ENCODE measurements at regions not wholly inside any gene's neighbourhood (a gene's known extent, or its start where the extent isn't known, plus 50 kb on each side); places are given as distances from the start of the nearest gene placed in this dataset.
"Not testable (repeated sequence)": the region's sequence is repeated elsewhere in the genome, so short reads cannot be mapped to it uniquely, and the experiment has no call there.

- in situ Hi-C loops (cut with HindIII; ENCODE audit: low pct_unique_long_range_greater_than_20kb, low sequenced_read_pairs); DNase-seq (ENCODE audit: low read depth, low spot score): not testable (repeated sequence)
Observed at GRCh38 chr21:14011149-14011548, 199.6 kb downstream of the LIPI start.

- in situ Hi-C loops (cut with HindIII; ENCODE audit: low pct_unique_long_range_greater_than_20kb, low sequenced_read_pairs): no loop called here
- no peak for DNase-seq (ENCODE audit: low read depth, low spot score)
Observed at GRCh38 chr21:14010729-14011128, 200.0 kb downstream of the LIPI start.

GRCh38 chr21:14009990-14010389 is 200.8 kb downstream of the LIPI start:
- in situ Hi-C loops (cut with HindIII; ENCODE audit: low pct_unique_long_range_greater_than_20kb, low sequenced_read_pairs): not testable (repeated sequence)

GRCh38 chr21:14009238-14009981 is 201.3 kb downstream of the LIPI start:
- in situ Hi-C loops (cut with HindIII; ENCODE audit: low pct_unique_long_range_greater_than_20kb, low sequenced_read_pairs); DNase-seq (ENCODE audit: low read depth, low spot score): not testable (repeated sequence)

More at GRCh38 chr21:14009990-14010389, 200.8 kb downstream of the LIPI start:
- DNase-seq (ENCODE audit: low read depth, low spot score): not testable (repeated sequence)

- DNase-seq (ENCODE audit: low read depth, low spot score); in situ Hi-C loops (cut with HindIII; ENCODE audit: low pct_unique_long_range_greater_than_20kb, low sequenced_read_pairs): not testable (repeated sequence)
Observed at GRCh38 chr21:14008436-14008835, 202.3 kb downstream of the LIPI start.

DNA sequence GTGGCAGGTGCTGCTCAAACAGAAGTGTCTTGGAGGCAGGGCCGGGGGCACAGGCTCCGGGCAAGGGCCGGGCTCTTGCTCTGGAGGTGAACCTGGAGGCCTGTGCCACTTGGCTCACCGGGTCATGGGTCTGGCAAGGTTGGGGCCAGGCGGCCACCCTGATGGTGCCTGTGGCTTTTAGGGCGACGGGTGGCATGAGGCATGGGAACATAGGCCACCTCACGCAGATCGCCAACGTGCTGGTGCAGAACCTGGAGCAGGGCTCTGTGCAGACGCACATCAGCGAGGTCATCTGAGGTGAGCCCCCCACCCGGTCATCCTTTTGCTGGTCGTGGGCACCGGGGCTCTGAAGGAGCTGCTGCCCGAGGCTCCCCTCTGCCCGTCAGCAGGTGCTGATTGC is 202.7 kb downstream of the LIPI start:
- not testable (repeated sequence) for DNase-seq (ENCODE audit: low read depth, low spot score)

GRCh38 chr21:14006144-14006543 is 204.6 kb downstream of the LIPI start:
- in situ Hi-C loops (cut with HindIII; ENCODE audit: low pct_unique_long_range_greater_than_20kb, low sequenced_read_pairs); DNase-seq (ENCODE audit: low read depth, low spot score): not testable (repeated sequence)

More for the DNA sequence above, 202.7 kb downstream of the LIPI start:
- in situ Hi-C loops (cut with HindIII; ENCODE audit: low pct_unique_long_range_greater_than_20kb, low sequenced_read_pairs): not testable (repeated sequence)

- in situ Hi-C loops (cut with HindIII; ENCODE audit: low pct_unique_long_range_greater_than_20kb, low sequenced_read_pairs); DNase-seq (ENCODE audit: low read depth, low spot score): not testable (repeated sequence)
Observed at GRCh38 chr21:13986996-13987958, 223.5 kb downstream of the LIPI start.

GRCh38 chr21:13985865-13986863 is 224.6 kb downstream of the LIPI start:
- in situ Hi-C loops (cut with HindIII; ENCODE audit: low pct_unique_long_range_greater_than_20kb, low sequenced_read_pairs); DNase-seq (ENCODE audit: low read depth, low spot score): not testable (repeated sequence)

- DNase-seq (ENCODE audit: low read depth, low spot score); in situ Hi-C loops (cut with HindIII; ENCODE audit: low pct_unique_long_range_greater_than_20kb, low sequenced_read_pairs): not testable (repeated sequence)
Observed at GRCh38 chr21:13985137-13985864, 225.5 kb downstream of the LIPI start.

GRCh38 chr21:13984728-13985127 is 226.0 kb downstream of the LIPI start:
- in situ Hi-C loops (cut with HindIII; ENCODE audit: low pct_unique_long_range_greater_than_20kb, low sequenced_read_pairs); DNase-seq (ENCODE audit: low read depth, low spot score): not testable (repeated sequence)

- in situ Hi-C loops (cut with HindIII; ENCODE audit: low pct_unique_long_range_greater_than_20kb, low sequenced_read_pairs); DNase-seq (ENCODE audit: low read depth, low spot score): not testable (repeated sequence)
Observed at GRCh38 chr21:13981176-13982087, 229.3 kb downstream of the LIPI start.

- in situ Hi-C loops (cut with HindIII; ENCODE audit: low pct_unique_long_range_greater_than_20kb, low sequenced_read_pairs): not testable (repeated sequence)
- DNase-seq (ENCODE audit: low read depth, low spot score): peak; percentile 55
Observed at GRCh38 chr21:13980115-13980662, 230.6 kb downstream of the LIPI start.

DNA sequence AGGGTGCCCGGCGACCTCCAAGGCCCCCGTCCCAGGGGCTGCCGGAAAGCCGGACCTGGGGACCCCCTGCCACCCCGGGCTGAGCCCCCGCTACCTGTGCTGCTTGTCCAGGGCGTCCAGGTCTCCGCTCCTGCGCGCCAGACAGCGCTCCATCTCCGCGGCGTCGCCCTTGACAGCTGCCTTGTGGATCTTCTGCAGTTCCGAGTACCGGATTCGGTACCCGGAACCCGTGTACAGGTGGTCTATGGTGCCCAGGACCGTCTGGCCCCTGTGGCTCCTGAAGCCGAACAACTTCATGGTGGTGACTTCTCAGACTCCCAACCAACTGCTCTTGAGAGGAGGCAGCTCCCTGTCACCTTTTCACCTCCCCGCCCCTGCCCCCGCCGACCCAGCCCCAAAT is 231.1 kb downstream of the LIPI start:
- DNase-seq (ENCODE audit: low read depth, low spot score); in situ Hi-C loops (cut with HindIII; ENCODE audit: low pct_unique_long_range_greater_than_20kb, low sequenced_read_pairs): not testable (repeated sequence)

DNA sequence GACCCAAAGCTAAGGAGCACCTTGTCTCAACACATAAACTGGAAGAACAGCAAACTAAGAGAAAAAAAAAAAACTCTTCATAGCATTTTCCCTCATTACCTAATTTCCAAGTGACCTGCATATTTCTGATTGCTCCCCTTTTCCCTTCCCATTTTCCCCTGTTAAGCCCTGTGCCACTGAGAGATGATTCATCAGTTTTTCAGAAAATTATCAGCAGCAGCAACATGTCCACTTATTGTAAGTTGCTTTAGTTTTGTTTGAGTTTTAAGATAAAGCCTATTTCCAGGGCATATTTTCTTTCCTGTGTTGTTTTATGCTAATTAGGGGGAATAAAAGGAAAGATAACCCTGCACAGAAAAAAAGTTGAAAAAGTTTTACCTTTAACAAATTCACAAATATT is 236.2 kb downstream of the LIPI start:
- in situ Hi-C loops (cut with HindIII; ENCODE audit: low pct_unique_long_range_greater_than_20kb, low sequenced_read_pairs); DNase-seq (ENCODE audit: low read depth, low spot score): not testable (repeated sequence)
